ENCODE measurements at regions not wholly inside any gene's neighbourhood (a gene's known extent, or its start where the extent isn't known, plus 50 kb on each side); places are given as distances from the start of the nearest gene placed in this dataset.
"Not testable (repeated sequence)": the region's sequence is repeated elsewhere in the genome, so short reads cannot be mapped to it uniquely, and the experiment has no call there.

DNA sequence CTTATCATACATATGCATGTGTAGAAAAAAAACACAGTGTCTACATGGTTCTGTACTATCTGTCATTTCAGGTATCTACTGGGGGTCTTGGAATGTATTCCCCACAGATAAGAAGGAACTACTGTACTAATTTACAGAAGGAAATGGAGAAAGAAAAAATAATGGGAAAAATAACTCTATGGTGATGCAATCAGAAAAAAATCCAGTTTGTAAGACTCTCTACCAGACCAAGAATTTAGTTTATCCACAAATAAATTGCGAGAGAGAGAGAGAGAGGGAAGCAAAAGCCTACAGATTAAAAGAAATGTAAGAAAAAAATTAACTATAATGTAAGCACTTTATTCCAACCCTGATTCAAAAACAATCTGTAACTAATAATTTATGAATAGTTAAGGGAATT lies 708.6 kb upstream of the ZNF608 start:
- Histone ChIP-seq H4K20me1 (ENCODE audit: low read depth) (no peaks in the 10 kb centered on the region), H3K9ac (no peak overlapping the region), H3K27me3 (no peaks in the 10 kb centered on the region), H3K36me3 (no peaks in the 10 kb centered on the region), H2AFZ (replicated peaks) (no peak overlapping the region), H3K4me3 (no peak overlapping the region), H3K4me2 (no peak overlapping the region), H3F3A (ENCODE audit: low read depth) (no peaks in the 10 kb centered on the region), H3K79me2 (ENCODE audit: low read depth) (no peaks in the 10 kb centered on the region), H3K27ac (no peak overlapping the region), H3K9me3 (ENCODE audit: low read depth) (no peaks in the 10 kb centered on the region), H3K4me1 (no peaks in the 10 kb centered on the region)
- Mint-ChIP-seq H3K4me3 (no peak overlapping the region), H3K27me3 (ENCODE audit: insufficient read depth, low read depth) (peaks cover 6% of the 10 kb centered on the region), H3K36me3 (peaks cover 3% of the 10 kb centered on the region), H3K27ac (no peak overlapping the region), H3K4me1 (peaks cover 3% of the 10 kb centered on the region), H3K9me3 (peaks cover 25% of the 10 kb centered on the region)
- no peak for DNase-seq (ENCODE audit: low spot score)
- no peak for TF ChIP-seq EZH2 (IDR thresholded peaks at IDR 0.05)
- no peak for TF ChIP-seq EZH2phosphoT487 (IDR thresholded peaks at IDR 0.05)
- TF ChIP-seq CTCF (IDR thresholded peaks at IDR 0.05): no peak

DNA sequence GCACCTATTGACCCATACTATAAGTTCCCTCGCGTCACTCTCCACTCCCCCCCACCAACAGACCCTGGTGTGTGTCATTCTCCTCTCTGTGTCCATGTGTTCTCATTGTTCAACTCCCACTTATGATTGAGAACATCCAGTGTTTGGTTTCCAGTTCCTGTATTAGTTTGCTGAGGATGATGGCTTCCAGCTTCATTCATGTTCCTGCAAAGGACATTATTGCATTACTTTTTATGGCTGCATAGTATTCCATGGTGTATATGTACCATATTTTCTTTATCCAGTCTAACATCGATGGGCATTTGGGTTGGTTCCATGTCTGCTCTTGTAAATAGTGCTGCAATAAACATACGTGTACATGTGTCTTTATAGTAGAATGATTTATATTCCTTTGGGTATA lies 709.6 kb upstream of the ZNF608 start:
- not testable (repeated sequence) for H3K4me1 Mint-ChIP-seq; H3K4me1 ChIP-seq; H3F3A ChIP-seq (ENCODE audit: low read depth); H2AFZ ChIP-seq (replicated peaks); H3K4me3 Mint-ChIP-seq; H3K27me3 ChIP-seq; H3K9me3 ChIP-seq (ENCODE audit: low read depth); H3K36me3 Mint-ChIP-seq; H3K79me2 ChIP-seq (ENCODE audit: low read depth); H3K36me3 ChIP-seq; H4K20me1 ChIP-seq (ENCODE audit: low read depth); DNase-seq (ENCODE audit: low spot score); H3K4me2 ChIP-seq; H3K27me3 Mint-ChIP-seq (ENCODE audit: insufficient read depth, low read depth); H3K4me3 ChIP-seq; H3K27ac ChIP-seq; H3K27ac Mint-ChIP-seq; H3K9ac ChIP-seq
- peaks cover 25% of the 10 kb centered on the region for H3K9me3 Mint-ChIP-seq

GRCh38 chr5:125457617-125458016 lies 711.2 kb upstream of the ZNF608 start:
- Mint-ChIP-seq H3K4me3 (no peak overlapping the region), H3K27me3 (ENCODE audit: insufficient read depth, low read depth) (peaks cover 6% of the 10 kb centered on the region), H3K4me1 (peaks cover 3% of the 10 kb centered on the region), H3K9me3 (peaks cover 24% of the 10 kb centered on the region), H3K36me3 (peaks cover 3% of the 10 kb centered on the region), H3K27ac (no peak overlapping the region)
- Histone ChIP-seq H3K4me1 (no peaks in the 10 kb centered on the region), H2AFZ (replicated peaks) (no peak overlapping the region), H3K36me3 (no peaks in the 10 kb centered on the region), H3K79me2 (ENCODE audit: low read depth) (no peaks in the 10 kb centered on the region), H3K27ac (no peak overlapping the region), H3F3A (ENCODE audit: low read depth) (no peaks in the 10 kb centered on the region), H4K20me1 (ENCODE audit: low read depth) (no peaks in the 10 kb centered on the region), H3K9me3 (ENCODE audit: low read depth) (no peaks in the 10 kb centered on the region), H3K9ac (no peak overlapping the region), H3K4me3 (no peak overlapping the region), H3K4me2 (no peak overlapping the region), H3K27me3 (no peaks in the 10 kb centered on the region)
- TF ChIP-seq EZH2phosphoT487 (IDR thresholded peaks at IDR 0.05) (no peak), EZH2 (IDR thresholded peaks at IDR 0.05) (no peak)
- DNase-seq (ENCODE audit: low spot score): no peak

GRCh38 chr5:125458949-125459348 lies 712.5 kb upstream of the ZNF608 start:
- not testable (repeated sequence) for H3K36me3 Mint-ChIP-seq; H3K27me3 Mint-ChIP-seq (ENCODE audit: insufficient read depth, low read depth); H3F3A ChIP-seq (ENCODE audit: low read depth); H2AFZ ChIP-seq (replicated peaks); H3K4me2 ChIP-seq; H3K4me3 Mint-ChIP-seq; H3K36me3 ChIP-seq; H3K27ac Mint-ChIP-seq; H3K9me3 ChIP-seq (ENCODE audit: low read depth); H3K9ac ChIP-seq; H3K27me3 ChIP-seq; H3K79me2 ChIP-seq (ENCODE audit: low read depth); DNase-seq (ENCODE audit: low spot score); H3K27ac ChIP-seq; H3K4me3 ChIP-seq; H3K4me1 Mint-ChIP-seq; H3K4me1 ChIP-seq; H4K20me1 ChIP-seq (ENCODE audit: low read depth)
- H3K9me3 Mint-ChIP-seq: peaks cover 24% of the 10 kb centered on the region

DNA sequence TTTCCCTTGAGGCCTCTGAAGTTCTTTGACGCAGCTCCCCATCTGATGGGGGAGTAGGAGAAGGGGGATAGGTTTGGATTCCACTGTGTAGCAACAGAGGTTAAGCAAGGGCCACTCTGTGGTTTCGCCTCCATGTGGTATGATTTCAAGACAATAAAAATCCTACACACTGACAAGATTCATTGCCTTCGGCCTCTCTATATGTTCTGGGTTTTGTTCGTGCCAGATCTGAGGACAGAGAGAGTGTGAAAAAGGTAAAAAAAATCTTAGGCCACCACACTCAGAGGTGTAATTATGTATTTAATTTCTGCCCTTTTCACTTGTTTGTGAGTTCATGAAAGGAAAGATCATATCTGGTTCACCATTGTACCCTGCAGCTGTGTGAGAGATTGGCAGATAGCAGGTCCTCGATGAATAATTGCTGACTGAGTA lies 715.2 kb upstream of the ZNF608 start:
- TF ChIP-seq EZH2 (IDR thresholded peaks at IDR 0.05) (no peak), CTCF (IDR thresholded peaks at IDR 0.05) (no peak), EZH2phosphoT487 (IDR thresholded peaks at IDR 0.05) (no peak)
- H4K20me1 ChIP-seq (ENCODE audit: low read depth): no peaks in the 10 kb centered on the region
- H3K4me2 ChIP-seq: no peak overlapping the region
- H3K36me3 ChIP-seq: no peaks in the 10 kb centered on the region
- Mint-ChIP-seq H3K4me3 (no peak overlapping the region), H3K36me3 (no peaks in the 10 kb centered on the region), H3K27me3 (ENCODE audit: insufficient read depth, low read depth) (peaks cover 6% of the 10 kb centered on the region), H3K9me3 (peaks cover 20% of the 10 kb centered on the region), H3K27ac (no peak overlapping the region), H3K4me1 (peaks cover 6% of the 10 kb centered on the region)
- no peaks in the 10 kb centered on the region for H3K9me3 ChIP-seq (ENCODE audit: low read depth)
- no peaks in the 10 kb centered on the region for H3K4me1 ChIP-seq
- no peaks in the 10 kb centered on the region for H3K27me3 ChIP-seq
- no peaks in the 10 kb centered on the region for H3F3A ChIP-seq (ENCODE audit: low read depth)
- H2AFZ ChIP-seq (replicated peaks): no peak overlapping the region
- H3K4me3 ChIP-seq: no peak overlapping the region
- no peak overlapping the region for H3K27ac ChIP-seq
- no peak overlapping the region for H3K9ac ChIP-seq
- no peak for DNase-seq (ENCODE audit: low spot score)
- no peaks in the 10 kb centered on the region for H3K79me2 ChIP-seq (ENCODE audit: low read depth)
